OCI-LY1 (cell line): ENCODE measurements at regions not wholly inside any gene's neighbourhood (a gene's known extent, or its start where the extent isn't known, plus 50 kb on each side); places are given as distances from the start of the nearest gene placed in this dataset.

Experiments
- EZH2 ChIP-seq: fragments of 200-600 bp; sonication (generic), shearing (Covaris generic); IDR thresholded peaks from 2 replicates; pipeline ENCODE4 v1.8.0; 2017; ENCODE audit warnings: borderline replicate concordance, mixed run types, mild to moderate bottlenecking, antibody characterized with exemption, low read length, moderate library complexity, mixed read lengths
- TF ChIP-seq, protein P1 (sequence below): fragments of 200-600 bp; sonication (generic), shearing (Covaris generic); IDR thresholded peaks from 2 replicates; pipeline ENCODE4 v1.5.1; 2017; ENCODE audit warnings: mild to moderate bottlenecking, antibody characterized with exemption, low read length, moderate library complexity, mixed read lengths

DNA sequence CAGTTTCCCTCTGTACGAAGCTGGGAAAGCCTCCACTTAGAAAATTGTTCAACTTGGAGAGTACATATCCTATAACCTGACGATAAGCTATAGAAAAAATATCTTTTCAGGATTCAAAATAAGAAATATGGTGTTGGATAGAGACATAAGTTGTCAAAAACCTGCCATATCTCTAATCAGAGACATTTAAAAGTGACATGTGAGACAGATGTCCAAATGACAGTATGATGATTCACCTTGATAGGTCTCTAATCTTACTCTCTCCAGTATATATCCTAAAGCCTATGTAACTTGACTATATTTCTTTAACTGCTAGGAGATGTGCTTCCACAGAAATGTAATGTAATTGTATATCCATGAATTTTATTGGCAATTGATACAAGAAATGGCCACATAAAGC is 932.4 kb upstream of the MAN1A1 start:
- TF ChIP-seq, protein P1, sequence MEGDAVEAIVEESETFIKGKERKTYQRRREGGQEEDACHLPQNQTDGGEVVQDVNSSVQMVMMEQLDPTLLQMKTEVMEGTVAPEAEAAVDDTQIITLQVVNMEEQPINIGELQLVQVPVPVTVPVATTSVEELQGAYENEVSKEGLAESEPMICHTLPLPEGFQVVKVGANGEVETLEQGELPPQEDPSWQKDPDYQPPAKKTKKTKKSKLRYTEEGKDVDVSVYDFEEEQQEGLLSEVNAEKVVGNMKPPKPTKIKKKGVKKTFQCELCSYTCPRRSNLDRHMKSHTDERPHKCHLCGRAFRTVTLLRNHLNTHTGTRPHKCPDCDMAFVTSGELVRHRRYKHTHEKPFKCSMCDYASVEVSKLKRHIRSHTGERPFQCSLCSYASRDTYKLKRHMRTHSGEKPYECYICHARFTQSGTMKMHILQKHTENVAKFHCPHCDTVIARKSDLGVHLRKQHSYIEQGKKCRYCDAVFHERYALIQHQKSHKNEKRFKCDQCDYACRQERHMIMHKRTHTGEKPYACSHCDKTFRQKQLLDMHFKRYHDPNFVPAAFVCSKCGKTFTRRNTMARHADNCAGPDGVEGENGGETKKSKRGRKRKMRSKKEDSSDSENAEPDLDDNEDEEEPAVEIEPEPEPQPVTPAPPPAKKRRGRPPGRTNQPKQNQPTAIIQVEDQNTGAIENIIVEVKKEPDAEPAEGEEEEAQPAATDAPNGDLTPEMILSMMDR: no peak
- TF ChIP-seq EZH2: no peak
